ENCODE measurements at regions not wholly inside any gene's neighbourhood (a gene's known extent, or its start where the extent isn't known, plus 50 kb on each side); places are given as distances from the start of the nearest gene placed in this dataset.

DNA sequence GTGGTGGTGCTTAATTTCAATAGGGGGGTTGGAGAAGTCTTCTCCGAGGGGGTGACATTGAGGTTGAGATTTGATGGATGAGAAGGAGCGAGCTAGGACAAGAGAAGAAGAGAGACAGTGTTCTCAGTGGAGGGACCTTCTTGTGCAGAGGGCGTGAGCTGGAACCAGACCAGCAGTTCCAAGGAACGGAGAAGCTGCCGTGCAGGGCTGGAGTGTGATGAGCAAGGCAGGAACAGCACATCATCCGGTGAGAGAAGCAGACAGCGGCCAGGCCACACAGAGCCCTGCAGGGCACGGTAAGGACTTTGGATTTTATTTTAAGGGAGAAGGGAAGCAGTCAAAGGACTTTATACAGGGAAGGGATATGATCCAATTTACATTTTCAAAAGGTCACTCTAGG lies 206.9 kb downstream of the MELK start:
- ChIA-PET CTCF (ENCODE audit: partially characterized antibody) (interaction anchor here (0.9 to 1.7 kb wide), 7 partner anchors 9 to 94 kb away, joined by 3 to 6 read pairs (median 4); no protein-coding TSS in a partner anchor), POLR2A (ENCODE audit: partially characterized antibody) (no interaction called here)
- no peaks in the 10 kb centered on the region for H4K20me1 ChIP-seq (replicated peaks in 1 of 2; ENCODE audit: control insufficient read depth in 1 of 2, insufficient read depth in 2 of 2, low read length in 2 of 2)
- H3K4ac ChIP-seq (replicated peaks; ENCODE audit: insufficient read length, low read depth, low read length): no peak overlapping the region
- no peaks in the 10 kb centered on the region; the same call in 1 of the 2 replicates for H3K23me2 ChIP-seq (ENCODE audit: low read depth, low read length)
- TF ChIP-seq NANOG (IDR thresholded peaks at IDR 0.05; ENCODE audit: insufficient read depth, low read depth, low read length, poor library complexity, severe bottlenecking) (no peak), SUZ12 (IDR thresholded peaks at IDR 0.05; ENCODE audit: low read length) (no peak), RXRA (IDR thresholded peaks at IDR 0.05; ENCODE audit: insufficient read depth, low read depth, low read length) (no peak), ZNF274 (IDR thresholded peaks at IDR 0.05; ENCODE audit: borderline replicate concordance, extremely low read depth, low read length) (no peak), E2F6 (IDR thresholded peaks at IDR 0.05) (no peak), CHD1 (IDR thresholded peaks at IDR 0.05; ENCODE audit: low read depth, low read length) (no peak), SRF (IDR thresholded peaks at IDR 0.05; ENCODE audit: low read depth, low read length) (no peak), ASH2L (IDR thresholded peaks at IDR 0.05; ENCODE audit: low read length) (no peak), POLR2A (IDR thresholded peaks at IDR 0.05; ENCODE audit: control extremely low read depth in 1 of 2, low read depth in 2 of 2, low read length in 2 of 2) (no peak), RAD21 (IDR thresholded peaks at IDR 0.05 in 1 of 2, conservative IDR thresholded peaks at IDR 0.05 in 1 of 2; ENCODE audit: low read depth in 2 of 2, low read length in 2 of 2) (no peak), SIN3A (conservative IDR thresholded peaks at IDR 0.05 in 1 of 2, IDR thresholded peaks at IDR 0.05 in 1 of 2; ENCODE audit: low read depth in 1 of 2, low read length in 2 of 2) (no peak), NRF1 (IDR thresholded peaks at IDR 0.05; ENCODE audit: low read depth, low read length) (no peak)
- TF ChIP-seq, protein P1, sequence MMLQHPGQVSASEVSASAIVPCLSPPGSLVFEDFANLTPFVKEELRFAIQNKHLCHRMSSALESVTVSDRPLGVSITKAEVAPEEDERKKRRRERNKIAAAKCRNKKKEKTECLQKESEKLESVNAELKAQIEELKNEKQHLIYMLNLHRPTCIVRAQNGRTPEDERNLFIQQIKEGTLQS (IDR thresholded peaks at IDR 0.05; ENCODE audit: insufficient read depth, low read depth, low read length): no peak
- no peak overlapping the region for H3K23ac ChIP-seq (ENCODE audit: insufficient read length)
- H2BK12ac ChIP-seq (ENCODE audit: low read depth, low read length): no peak overlapping the region
- no peak for FAIRE-seq
- no peak overlapping the region for H3K14ac ChIP-seq (ENCODE audit: insufficient read length)
- no peaks in the 10 kb centered on the region for H3K79me1 ChIP-seq (ENCODE audit: low read depth, low read length)
- no peak overlapping the region for H2BK5ac ChIP-seq (ENCODE audit: low read depth, low read length)
- H4K5ac ChIP-seq (ENCODE audit: insufficient read length, low read depth, low read length): no peak overlapping the region
- no peak overlapping the region for H3K4me3 ChIP-seq (ENCODE audit: extremely low read depth in 1 of 4, insufficient read depth in 2 of 4, low read depth in 3 of 4, low read length in 4 of 4)
- H4K8ac ChIP-seq (ENCODE audit: extremely low read depth, insufficient read depth, low read length): no peak overlapping the region
- H3K9ac ChIP-seq (replicated peaks in 1 of 4; ENCODE audit: extremely low read depth in 1 of 4, low read depth in 3 of 4, low read length in 3 of 4): no peak overlapping the region
- no peak overlapping the region for H4K91ac ChIP-seq (replicated peaks; ENCODE audit: insufficient read length, low read length)
- 88% methylated on average over 8 of the region's 8 CpGs; no CpG with 5 or more reads in 1 of the 2 experiments for WGBS, 2 experiments (ENCODE audit: extremely low coverage in 1 of 2, insufficient coverage in 1 of 2, insufficient read length in 1 of 2, insufficient replicate concordance in 2 of 2, low coverage in 1 of 2, low lambda C conversion rate in 2 of 2, missing lambda C conversion rate in 1 of 2)
- H2AK5ac ChIP-seq (ENCODE audit: low read depth, low read length): no peak overlapping the region
- no peak overlapping the region for H2BK20ac ChIP-seq (ENCODE audit: low read length)
- H2AFZ ChIP-seq (ENCODE audit: low read length): no peak overlapping the region
- DNase-seq (ENCODE audit: low read depth in 1 of 2, low spot score in 2 of 2): no peak
- H3K36me3 ChIP-seq (ENCODE audit: control insufficient read depth in 2 of 4, insufficient read depth in 4 of 4, low read length in 3 of 4): no peaks in the 10 kb centered on the region
- no peak overlapping the region for H2BK15ac ChIP-seq (ENCODE audit: low read length)
- no peak overlapping the region for H3K4me2 ChIP-seq (ENCODE audit: insufficient read depth in 1 of 2, low read depth in 2 of 2, low read length in 2 of 2)
- H3K9me3 ChIP-seq (ENCODE audit: insufficient read depth in 2 of 2, low read depth in 1 of 2, low read length in 1 of 2): no peaks in the 10 kb centered on the region
- H3K27me3 ChIP-seq (replicated peaks in 1 of 4; ENCODE audit: control insufficient read depth in 3 of 4, extremely low read depth in 1 of 4, insufficient read depth in 3 of 4, low read length in 3 of 4): no peaks in the 10 kb centered on the region
- no peak overlapping the region for H3K27ac ChIP-seq (ENCODE audit: low read depth, low read length)
- no peaks in the 10 kb centered on the region; a peak in 1 of 7 replicates for H3K4me1 ChIP-seq (replicated peaks in 1 of 4; ENCODE audit: control insufficient read depth in 3 of 4, insufficient read depth in 4 of 4, low read length in 3 of 4)
- no peaks in the 10 kb centered on the region for H3K79me2 ChIP-seq (ENCODE audit: control insufficient read depth in 1 of 2, insufficient read depth in 2 of 2, low read length in 2 of 2)
- no peak overlapping the region for H3K18ac ChIP-seq (ENCODE audit: extremely low read depth, low read length)
- H2BK120ac ChIP-seq (replicated peaks; ENCODE audit: low read depth, low read length): no peak overlapping the region
- H3K56ac ChIP-seq (replicated peaks; ENCODE audit: insufficient read length, low read depth, low read length): no peak overlapping the region

All from H1 (cell line).